HepG2 (cell line): ENCODE measurements at regions not wholly inside any gene's neighbourhood (a gene's known extent, or its start where the extent isn't known, plus 50 kb on each side); places are given as distances from the start of the nearest gene placed in this dataset.

ENCODE experiments used
- ATAC-seq: fragments of 200-7000 bp; cut with Tn5 transposase; 3 replicates; pipeline ENCODE4 v1.9.1; 2020; ENCODE audit warnings: mild to moderate bottlenecking, moderate library complexity
- BruUV-seq: library from RNA; stranded (reverse); fragments of 400-500 nt; replicated peaks from 2 replicates; lab custom pipeline; 2021; lab: Mats Ljungman, UMichigan
- CTCF ChIA-PET: fragments of 300-600 bp; formaldehyde crosslinking; extraction: SDS; loops from one replicate; lab custom pipeline; 2021; ENCODE audit warnings: low total read pairs, inconsistent platforms, low intra/inter-chr PET ratio; lab: Yijun Ruan, JAX
- POLR2A ChIA-PET: fragments of 350-600 bp; sonication (Branson Sonifier 250); formaldehyde crosslinking; loops from one replicate; lab custom pipeline; 2020; ENCODE audit warnings: antibody characterized with exemption, inconsistent platforms; lab: Yijun Ruan, JAX
- DNase-seq: peaks from one replicate; pipeline ENCODE4 v3.0.0-alpha.2; 2015; ENCODE audit warnings: low spot score
- FAIRE-seq: peaks from 3 replicates; lab custom pipeline; 2011; peaks lifted over from hg19 to GRCh38; lab: Jason Lieb, UNC
- H2AFZ ChIP-seq: one replicate; pipeline ENCODE4 v1.6.1; 2011; ENCODE audit warnings: low read length, inconsistent platforms
- H3K27ac ChIP-seq: fragments of 300-600 bp; 3 replicates; pipeline ENCODE4 v1.8.0; 2011; ENCODE audit warnings: mixed run types, mild to moderate bottlenecking, mixed read lengths, low read length, inconsistent platforms; ENCODE audit not compliant: insufficient read depth; ENCODE audit errors: extremely low read length
- H3K27me3 ChIP-seq, 2 experiments: fragments of 200-600 bp in 1 of 2; 2 replicates in 1 of 2; 3 replicates in 1 of 2; pipeline versions ENCODE4 v1.6.0 to v1.8.0; 2011; ENCODE audit warnings: low read length in 2 of 2, mild to moderate bottlenecking in 2 of 2, moderate library complexity in 2 of 2, inconsistent platforms in 1 of 2; ENCODE audit not compliant: insufficient read depth in 2 of 2, control insufficient read depth in 1 of 2
- H3K36me3 ChIP-seq, 2 experiments: fragments of 200-600 bp in 1 of 2; replicated peaks in 1 of 2; 2 replicates in 1 of 2; 3 replicates in 1 of 2; pipeline versions ENCODE4 v1.5.1 to v1.8.0; 2011; ENCODE audit warnings: low read length in 2 of 2, inconsistent platforms in 1 of 2; ENCODE audit not compliant: insufficient read depth in 2 of 2, control insufficient read depth in 1 of 2
- H3K4me1 ChIP-seq: 2 replicates; pipeline ENCODE4 v1.5.1; 2012; ENCODE audit warnings: low read length, inconsistent platforms; ENCODE audit not compliant: insufficient read depth
- H3K4me2 ChIP-seq: 2 replicates; pipeline ENCODE4 v1.6.0; 2011; ENCODE audit warnings: low read depth, low read length, inconsistent platforms
- H3K4me3 ChIP-seq, 3 experiments: fragments of 200-600 bp in 1 of 3; sonication (generic), shearing (Covaris generic) in 1 of 3; replicated peaks in 1 of 3; 2 replicates each; pipeline ENCODE4 v1.5.1; 2011 to 2016; ENCODE audit warnings: low read length in 3 of 3, inconsistent platforms in 2 of 3, low read depth in 2 of 3, mild to moderate bottlenecking in 2 of 3, control low read depth in 1 of 3, mixed read lengths in 1 of 3; ENCODE audit not compliant: insufficient read depth in 1 of 3
- H3K79me2 ChIP-seq: one replicate; pipeline ENCODE4 v1.6.1; 2011; ENCODE audit warnings: low read length, inconsistent platforms; ENCODE audit not compliant: insufficient read depth
- H3K9ac ChIP-seq: 2 replicates; pipeline ENCODE4 v1.6.0; 2011; ENCODE audit warnings: mild to moderate bottlenecking, low read depth, low read length, inconsistent platforms; ENCODE audit not compliant: insufficient read depth
- H3K9me3 ChIP-seq: 2 replicates; pipeline ENCODE4 v1.5.1; 2012; ENCODE audit warnings: mild to moderate bottlenecking, low read length
- H4K20me1 ChIP-seq: 2 replicates; pipeline ENCODE4 v1.6.0; 2011; ENCODE audit warnings: inconsistent platforms, mild to moderate bottlenecking, low read length, moderate library complexity; ENCODE audit not compliant: insufficient read depth
- KDM4B ChIP-seq: sonication (generic); formaldehyde crosslinking; IDR thresholded peaks from 2 replicates; pipeline ENCODE4 v1.4.0; 2020; ENCODE audit warnings: missing genetic modification reagents
- KLF12 ChIP-seq: sonication (generic); formaldehyde crosslinking; IDR thresholded peaks from 2 replicates; pipeline ENCODE4 v1.4.0; 2020; ENCODE audit warnings: missing genetic modification reagents, borderline replicate concordance
- ZFP1 ChIP-seq: IDR thresholded peaks from 2 replicates; pipeline ENCODE4 v1.6.1; 2016
- ZNF337 ChIP-seq: sonication (generic); formaldehyde crosslinking; IDR thresholded peaks from 2 replicates; pipeline ENCODE4 v1.5.1; 2020; ENCODE audit warnings: missing genetic modification reagents, low read depth, mild to moderate bottlenecking, borderline replicate concordance
- ZNF33B ChIP-seq: sonication (generic); formaldehyde crosslinking; IDR thresholded peaks from 2 replicates; pipeline ENCODE4 v1.5.1; 2020; ENCODE audit warnings: mild to moderate bottlenecking, missing genetic modification reagents
- ZNF530 ChIP-seq: sonication (generic); formaldehyde crosslinking; IDR thresholded peaks from 2 replicates; pipeline ENCODE4 v1.5.0; 2020; ENCODE audit warnings: low read depth, mild to moderate bottlenecking, missing genetic modification reagents
- ZNF652 ChIP-seq: IDR thresholded peaks from 2 replicates; pipeline ENCODE4 v1.6.1; 2016; ENCODE audit warnings: low read depth, borderline replicate concordance
- ZNF670 ChIP-seq: sonication (generic); formaldehyde crosslinking; IDR thresholded peaks from 2 replicates; pipeline ENCODE4 v1.8.0; 2022; ENCODE audit warnings: mild to moderate bottlenecking, missing genetic modification reagents, borderline replicate concordance
- WGBS: methylation state at CpG from one replicate; pipeline ENCODE4 v1.1.6; 2017; ENCODE audit warnings: low lambda C conversion rate; 5-methylcytosine and 5-hydroxymethylcytosine counted together
- in situ Hi-C: cut with HindIII; loops from 2 replicates; pipeline ENCODE4 v1.10.0; 2017; ENCODE audit warnings: low pct_unique_long_range_greater_than_20kb; ENCODE audit not compliant: extremely low pct_ligation_motif_present
- intact Hi-C: fragments of 100-400 bp; cut with micrococcal nuclease; formaldehyde crosslinking; loops from one replicate; pipeline ENCODE4 v1.10.0; 2022; ENCODE audit not compliant: unreplicated experiment
- TF ChIP-seq, protein P1 (sequence below): sonication (generic); formaldehyde crosslinking; conservative IDR thresholded peaks from 2 replicates; pipeline ENCODE4 v1.4.0; 2020; ENCODE audit warnings: missing genetic modification reagents
- TF ChIP-seq, protein P2 (sequence below): sonication (generic); formaldehyde crosslinking; IDR thresholded peaks from 2 replicates; pipeline ENCODE4 v1.5.0; 2020; ENCODE audit warnings: mild to moderate bottlenecking, missing genetic modification reagents, borderline replicate concordance
- TF ChIP-seq, protein P3 (sequence below), 2 experiments: sonication (generic) in 1 of 2; formaldehyde crosslinking in 1 of 2; IDR thresholded peaks; 2 replicates each; pipeline versions ENCODE4 v1.4.0 to v1.6.1; 2016 to 2020; ENCODE audit warnings: borderline replicate concordance in 1 of 2, low read depth in 1 of 2, mild to moderate bottlenecking in 1 of 2, missing genetic modification reagents in 1 of 2

DNA sequence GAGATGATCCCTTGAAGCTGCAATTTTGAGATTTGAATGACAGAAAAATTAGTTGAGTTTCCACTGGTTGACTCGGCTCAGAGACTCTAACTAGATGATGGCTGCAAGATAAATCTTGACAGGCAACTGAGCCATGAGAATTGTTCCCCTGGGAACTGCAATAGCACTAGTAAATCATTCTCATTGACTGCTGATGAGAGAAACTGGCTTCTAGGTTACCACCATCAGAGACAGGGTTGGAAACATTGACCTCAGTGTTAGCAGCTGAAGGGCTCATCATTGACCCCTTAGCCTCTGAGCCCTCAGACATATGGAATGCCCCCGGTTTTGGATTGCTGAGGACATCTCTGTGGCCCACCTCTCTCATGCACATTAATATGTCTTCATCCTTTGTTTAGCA is 125.4 kb upstream of the COX10 start:
- 40% methylated on average over 2 of the region's 2 CpGs for WGBS
- TF ChIP-seq ZNF33B (CRISPR knock-in tag) (no peak), ZNF652 (CRISPR knock-in tag) (no peak), ZFP1 (CRISPR knock-in tag) (no peak), KLF12 (CRISPR knock-in tag) (no peak), ZNF530 (no peak), ZNF670 (CRISPR knock-in tag) (no peak), KDM4B (CRISPR knock-in tag) (no peak), ZNF337 (CRISPR knock-in tag) (no peak)
- TF ChIP-seq, protein P1, sequence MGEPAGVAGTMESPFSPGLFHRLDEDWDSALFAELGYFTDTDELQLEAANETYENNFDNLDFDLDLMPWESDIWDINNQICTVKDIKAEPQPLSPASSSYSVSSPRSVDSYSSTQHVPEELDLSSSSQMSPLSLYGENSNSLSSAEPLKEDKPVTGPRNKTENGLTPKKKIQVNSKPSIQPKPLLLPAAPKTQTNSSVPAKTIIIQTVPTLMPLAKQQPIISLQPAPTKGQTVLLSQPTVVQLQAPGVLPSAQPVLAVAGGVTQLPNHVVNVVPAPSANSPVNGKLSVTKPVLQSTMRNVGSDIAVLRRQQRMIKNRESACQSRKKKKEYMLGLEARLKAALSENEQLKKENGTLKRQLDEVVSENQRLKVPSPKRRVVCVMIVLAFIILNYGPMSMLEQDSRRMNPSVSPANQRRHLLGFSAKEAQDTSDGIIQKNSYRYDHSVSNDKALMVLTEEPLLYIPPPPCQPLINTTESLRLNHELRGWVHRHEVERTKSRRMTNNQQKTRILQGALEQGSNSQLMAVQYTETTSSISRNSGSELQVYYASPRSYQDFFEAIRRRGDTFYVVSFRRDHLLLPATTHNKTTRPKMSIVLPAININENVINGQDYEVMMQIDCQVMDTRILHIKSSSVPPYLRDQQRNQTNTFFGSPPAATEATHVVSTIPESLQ (CRISPR knock-in tag) = no peak
- TF ChIP-seq, protein P2, sequence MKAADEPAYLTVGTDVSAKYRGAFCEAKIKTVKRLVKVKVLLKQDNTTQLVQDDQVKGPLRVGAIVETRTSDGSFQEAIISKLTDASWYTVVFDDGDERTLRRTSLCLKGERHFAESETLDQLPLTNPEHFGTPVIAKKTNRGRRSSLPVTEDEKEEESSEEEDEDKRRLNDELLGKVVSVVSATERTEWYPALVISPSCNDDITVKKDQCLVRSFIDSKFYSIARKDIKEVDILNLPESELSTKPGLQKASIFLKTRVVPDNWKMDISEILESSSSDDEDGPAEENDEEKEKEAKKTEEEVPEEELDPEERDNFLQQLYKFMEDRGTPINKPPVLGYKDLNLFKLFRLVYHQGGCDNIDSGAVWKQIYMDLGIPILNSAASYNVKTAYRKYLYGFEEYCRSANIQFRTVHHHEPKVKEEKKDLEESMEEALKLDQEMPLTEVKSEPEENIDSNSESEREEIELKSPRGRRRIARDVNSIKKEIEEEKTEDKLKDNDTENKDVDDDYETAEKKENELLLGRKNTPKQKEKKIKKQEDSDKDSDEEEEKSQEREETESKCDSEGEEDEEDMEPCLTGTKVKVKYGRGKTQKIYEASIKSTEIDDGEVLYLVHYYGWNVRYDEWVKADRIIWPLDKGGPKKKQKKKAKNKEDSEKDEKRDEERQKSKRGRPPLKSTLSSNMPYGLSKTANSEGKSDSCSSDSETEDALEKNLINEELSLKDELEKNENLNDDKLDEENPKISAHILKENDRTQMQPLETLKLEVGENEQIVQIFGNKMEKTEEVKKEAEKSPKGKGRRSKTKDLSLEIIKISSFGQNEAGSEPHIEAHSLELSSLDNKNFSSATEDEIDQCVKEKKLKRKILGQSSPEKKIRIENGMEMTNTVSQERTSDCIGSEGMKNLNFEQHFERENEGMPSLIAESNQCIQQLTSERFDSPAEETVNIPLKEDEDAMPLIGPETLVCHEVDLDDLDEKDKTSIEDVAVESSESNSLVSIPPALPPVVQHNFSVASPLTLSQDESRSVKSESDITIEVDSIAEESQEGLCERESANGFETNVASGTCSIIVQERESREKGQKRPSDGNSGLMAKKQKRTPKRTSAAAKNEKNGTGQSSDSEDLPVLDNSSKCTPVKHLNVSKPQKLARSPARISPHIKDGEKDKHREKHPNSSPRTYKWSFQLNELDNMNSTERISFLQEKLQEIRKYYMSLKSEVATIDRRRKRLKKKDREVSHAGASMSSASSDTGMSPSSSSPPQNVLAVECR = no peak
- TF ChIP-seq, protein P3, sequence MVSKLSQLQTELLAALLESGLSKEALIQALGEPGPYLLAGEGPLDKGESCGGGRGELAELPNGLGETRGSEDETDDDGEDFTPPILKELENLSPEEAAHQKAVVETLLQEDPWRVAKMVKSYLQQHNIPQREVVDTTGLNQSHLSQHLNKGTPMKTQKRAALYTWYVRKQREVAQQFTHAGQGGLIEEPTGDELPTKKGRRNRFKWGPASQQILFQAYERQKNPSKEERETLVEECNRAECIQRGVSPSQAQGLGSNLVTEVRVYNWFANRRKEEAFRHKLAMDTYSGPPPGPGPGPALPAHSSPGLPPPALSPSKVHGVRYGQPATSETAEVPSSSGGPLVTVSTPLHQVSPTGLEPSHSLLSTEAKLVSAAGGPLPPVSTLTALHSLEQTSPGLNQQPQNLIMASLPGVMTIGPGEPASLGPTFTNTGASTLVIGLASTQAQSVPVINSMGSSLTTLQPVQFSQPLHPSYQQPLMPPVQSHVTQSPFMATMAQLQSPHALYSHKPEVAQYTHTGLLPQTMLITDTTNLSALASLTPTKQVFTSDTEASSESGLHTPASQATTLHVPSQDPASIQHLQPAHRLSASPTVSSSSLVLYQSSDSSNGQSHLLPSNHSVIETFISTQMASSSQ (IDR thresholded peaks at IDR 0.05; ENCODE audit: low read depth) = no peak
- TF ChIP-seq, protein P3 (CRISPR knock-in tag; IDR thresholded peaks at IDR 0.05; ENCODE audit: borderline replicate concordance) = no peak
- no peak overlapping the region for H3K27ac ChIP-seq
- H4K20me1 ChIP-seq = no peaks in the 10 kb centered on the region
- ATAC-seq (no peak), FAIRE-seq (no peak), DNase-seq (no peak)
- no peaks in the 10 kb centered on the region for H3K9me3 ChIP-seq
- H3K36me3 ChIP-seq = no peaks in the 10 kb centered on the region
- H3K4me3 ChIP-seq = no peak overlapping the region
- no peaks in the 10 kb centered on the region for H3K27me3 ChIP-seq
- ChIA-PET POLR2A (no interaction called here), CTCF (no interaction called here)
- no peak overlapping the region for H2AFZ ChIP-seq
- H3K79me2 ChIP-seq = no peaks in the 10 kb centered on the region
- H3K4me1 ChIP-seq = no peaks in the 10 kb centered on the region
- no peak overlapping the region for H3K9ac ChIP-seq
- in situ Hi-C loops = no loop called here
- H3K4me2 ChIP-seq = no peak overlapping the region
- BruUV-seq = no TSS peak
- intact Hi-C loops = no loop called here
